ENCODE measurements at regions not wholly inside any gene's neighbourhood (a gene's known extent, or its start where the extent isn't known, plus 50 kb on each side); places are given as distances from the start of the nearest gene placed in this dataset.

GRCh38 chr4:134727696-134728095 is 526.1 kb upstream of the PABPC4L start:
- intact Hi-C loops (cut with DNase I): no loop called here
- H3K36me3 ChIP-seq: no peaks in the 10 kb centered on the region
- 84% methylated on average over 2 of the region's 2 CpGs for WGBS
- no peak overlapping the region for H3K27ac ChIP-seq (replicated peaks in 1 of 4)
- H3K4me1 ChIP-seq: no peaks in the 10 kb centered on the region
- H3K9me3 ChIP-seq: no peaks in the 10 kb centered on the region
- TF ChIP-seq CTCF (IDR thresholded peaks at IDR 0.05) (no peak), POLR2A (IDR thresholded peaks at IDR 0.05; ENCODE audit: low read depth) (no peak), EP300 (IDR thresholded peaks at IDR 0.05) (no peak), POLR2AphosphoS5 (IDR thresholded peaks at IDR 0.05) (no peak)
- DNase-seq (ENCODE audit: extremely low spot score): no peak
- no peak overlapping the region for H3K4me3 ChIP-seq
- H3K27me3 ChIP-seq: no peaks in the 10 kb centered on the region

GRCh38 chr4:134722306-134722705 is 520.7 kb upstream of the PABPC4L start:
- TF ChIP-seq POLR2A (IDR thresholded peaks at IDR 0.05; ENCODE audit: low read depth): no peak
- TF ChIP-seq EP300 (IDR thresholded peaks at IDR 0.05): no peak
- no peak for TF ChIP-seq POLR2AphosphoS5 (IDR thresholded peaks at IDR 0.05)
- TF ChIP-seq CTCF (IDR thresholded peaks at IDR 0.05): no peak
- no peaks in the 10 kb centered on the region for H3K27me3 ChIP-seq
- no peaks in the 10 kb centered on the region for H3K36me3 ChIP-seq
- DNase-seq (ENCODE audit: extremely low spot score): no peak
- H3K9me3 ChIP-seq: no peaks in the 10 kb centered on the region
- H3K27ac ChIP-seq (replicated peaks in 1 of 4): no peak overlapping the region
- intact Hi-C loops (cut with DNase I): no loop called here
- WGBS: 78% methylated on average over 1 of the region's 1 CpG
- H3K4me3 ChIP-seq: no peak overlapping the region
- no peaks in the 10 kb centered on the region for H3K4me1 ChIP-seq

- intact Hi-C loops (cut with DNase I): no loop called here
- peaks cover 0 to 4% (median 0%) of the 10 kb centered on the region in 4 donors for H3K9me3 ChIP-seq
- H3K36me3 ChIP-seq: no peaks in the 10 kb centered on the region
- no peaks in the 10 kb centered on the region for H3K4me1 ChIP-seq
- DNase-seq (ENCODE audit: extremely low spot score): no peak
- H3K27ac ChIP-seq (replicated peaks in 1 of 4): no peak overlapping the region
- no peaks in the 10 kb centered on the region for H3K27me3 ChIP-seq
- TF ChIP-seq POLR2A (IDR thresholded peaks at IDR 0.05; ENCODE audit: low read depth) (no peak), CTCF (IDR thresholded peaks at IDR 0.05) (no peak), POLR2AphosphoS5 (IDR thresholded peaks at IDR 0.05) (no peak), EP300 (IDR thresholded peaks at IDR 0.05) (no peak)
- 88% methylated on average over 1 of the region's 1 CpG for WGBS
- no peak overlapping the region for H3K4me3 ChIP-seq
These were observed 518.4 kb upstream of the PABPC4L start for GRCh38 chr4:134720030-134720429.

- Histone ChIP-seq H3K27ac (replicated peaks in 1 of 4) (no peak overlapping the region), H3K9me3 (no peaks in the 10 kb centered on the region), H3K4me3 (no peak overlapping the region), H3K4me1 (no peaks in the 10 kb centered on the region), H3K27me3 (no peaks in the 10 kb centered on the region), H3K36me3 (no peaks in the 10 kb centered on the region)
- TF ChIP-seq EP300 (IDR thresholded peaks at IDR 0.05): no peak
- no peak for TF ChIP-seq POLR2A (IDR thresholded peaks at IDR 0.05; ENCODE audit: low read depth)
- TF ChIP-seq POLR2AphosphoS5 (IDR thresholded peaks at IDR 0.05): no peak
- no peak for TF ChIP-seq CTCF (IDR thresholded peaks at IDR 0.05)
- intact Hi-C loops (cut with DNase I): no loop called here
- DNase-seq (ENCODE audit: extremely low spot score): no peak
These were observed 507.0 kb upstream of the PABPC4L start for GRCh38 chr4:134708616-134709015.

GRCh38 chr4:134708026-134708425 is 506.4 kb upstream of the PABPC4L start:
- no peaks in the 10 kb centered on the region for H3K9me3 ChIP-seq
- 81% methylated on average over 2 of the region's 2 CpGs for WGBS
- intact Hi-C loops (cut with DNase I): no loop called here
- no peaks in the 10 kb centered on the region for H3K4me1 ChIP-seq
- DNase-seq (ENCODE audit: extremely low spot score): no peak
- H3K27me3 ChIP-seq: no peaks in the 10 kb centered on the region
- no peak overlapping the region for H3K27ac ChIP-seq (replicated peaks in 1 of 4)
- no peak overlapping the region for H3K4me3 ChIP-seq
- TF ChIP-seq CTCF (IDR thresholded peaks at IDR 0.05) (no peak), EP300 (IDR thresholded peaks at IDR 0.05) (no peak), POLR2AphosphoS5 (IDR thresholded peaks at IDR 0.05) (no peak), POLR2A (IDR thresholded peaks at IDR 0.05; ENCODE audit: low read depth) (no peak)
- no peaks in the 10 kb centered on the region for H3K36me3 ChIP-seq
